WTC11 (cell line): ENCODE measurements at regions not wholly inside any gene's neighbourhood (a gene's known extent, or its start where the extent isn't known, plus 50 kb on each side); places are given as distances from the start of the nearest gene placed in this dataset.

Experiments
- ATAC-seq: fragments of 200-7000 bp; cut with Tn5 transposase; 2 replicates; pipeline ENCODE4 v1.10.0; 2021; ENCODE audit warnings: mild to moderate bottlenecking, moderate library complexity
- CTCF ChIA-PET: fragments of 300-600 bp; sonication (Branson Sonifier 250); formaldehyde crosslinking; loops from one replicate; lab custom pipeline; 2021; ENCODE audit warnings: antibody characterized with exemption; lab: Charles Lee
- POLR2A ChIA-PET: fragments of 350-600 bp; sonication (Branson Sonifier 250); formaldehyde crosslinking; loops from one replicate; lab custom pipeline; 2021; ENCODE audit warnings: antibody characterized with exemption; lab: Charles Lee
- DNase-seq: peaks from one replicate; pipeline ENCODE4 v3.0.0; 2021; ENCODE audit warnings: low spot score
- H3K27ac Mint-ChIP-seq: 2 replicates; pipeline ENCODE4 v1.8.0; 2021; ENCODE audit warnings: mixed read lengths
- H3K27me3 Mint-ChIP-seq: 2 replicates; pipeline ENCODE4 v1.8.0; 2021; ENCODE audit warnings: low read depth, mild to moderate bottlenecking, moderate library complexity, mixed read lengths
- H3K36me3 Mint-ChIP-seq: 2 replicates; pipeline ENCODE4 v1.8.0; 2021; ENCODE audit warnings: mixed read lengths
- H3K4me1 Mint-ChIP-seq: 2 replicates; pipeline ENCODE4 v1.8.0; 2022; ENCODE audit warnings: mixed read lengths
- H3K4me3 Mint-ChIP-seq: 2 replicates; pipeline ENCODE4 v1.8.0; 2021; ENCODE audit warnings: mild to moderate bottlenecking, moderate library complexity, mixed read lengths
- H3K9me3 Mint-ChIP-seq: 2 replicates; pipeline ENCODE4 v1.8.0; 2021; ENCODE audit warnings: mixed read lengths
- CREB1 ChIP-seq: sonication (generic); formaldehyde crosslinking; IDR thresholded peaks from 2 replicates; pipeline ENCODE4 v1.8.0; 2023; ENCODE audit warnings: mild to moderate bottlenecking, missing genetic modification reagents
- CREM ChIP-seq: sonication (generic); formaldehyde crosslinking; IDR thresholded peaks from 2 replicates; pipeline ENCODE4 v1.8.1; 2022; ENCODE audit warnings: mild to moderate bottlenecking, missing genetic modification reagents, moderate library complexity
- ETV6 ChIP-seq: sonication (generic); formaldehyde crosslinking; IDR thresholded peaks from 2 replicates; pipeline ENCODE4 v1.8.1; 2022; ENCODE audit warnings: mild to moderate bottlenecking, missing genetic modification reagents
- GTF2I ChIP-seq: fragments of 250-450 bp; sonication (Bioruptor Pico); conservative IDR thresholded peaks from 2 replicates; pipeline ENCODE4 v1.4.0; 2021; ENCODE audit warnings: mild to moderate bottlenecking
- HMGA2 ChIP-seq: fragments of 250-450 bp; sonication (Bioruptor Pico); IDR thresholded peaks from 2 replicates; pipeline ENCODE4 v1.4.0; 2021; ENCODE audit warnings: mild to moderate bottlenecking, moderate library complexity
- IRF2 ChIP-seq: sonication (generic); formaldehyde crosslinking; IDR thresholded peaks from 2 replicates; pipeline ENCODE4 v1.8.0; 2022; ENCODE audit warnings: low read depth, missing genetic modification reagents, borderline replicate concordance
- KAT7 ChIP-seq: sonication (generic); formaldehyde crosslinking; IDR thresholded peaks from 2 replicates; pipeline ENCODE4 v1.8.1; 2023; ENCODE audit warnings: missing genetic modification reagents, mild to moderate bottlenecking, borderline replicate concordance
- NFE2L1 ChIP-seq: sonication (generic); formaldehyde crosslinking; IDR thresholded peaks from 2 replicates; pipeline ENCODE4 v1.8.1; 2023; ENCODE audit warnings: missing genetic modification reagents
- NFYB ChIP-seq: sonication (generic); formaldehyde crosslinking; conservative IDR thresholded peaks from 2 replicates; pipeline ENCODE4 v1.8.0; 2022; ENCODE audit warnings: low read depth, missing genetic modification reagents
- NR2C2 ChIP-seq: sonication (generic); formaldehyde crosslinking; IDR thresholded peaks from 2 replicates; pipeline ENCODE4 v1.8.0; 2022; ENCODE audit warnings: mild to moderate bottlenecking, missing genetic modification reagents
- OVOL2 ChIP-seq: fragments of 250-450 bp; sonication (Bioruptor Pico); IDR thresholded peaks from 2 replicates; pipeline ENCODE4 v1.9.0; 2021; ENCODE audit warnings: mild to moderate bottlenecking, borderline replicate concordance
- PRRX2 ChIP-seq: fragments of 250-450 bp; sonication (Bioruptor Pico); IDR thresholded peaks from 2 replicates; pipeline ENCODE4 v1.8.0; 2021; ENCODE audit warnings: mild to moderate bottlenecking
- SMAD3 ChIP-seq: sonication (generic); formaldehyde crosslinking; IDR thresholded peaks from 2 replicates; pipeline ENCODE4 v1.8.0; 2022; ENCODE audit warnings: missing genetic modification reagents, mild to moderate bottlenecking, borderline replicate concordance
- STAT6 ChIP-seq: sonication (generic); formaldehyde crosslinking; conservative IDR thresholded peaks from 2 replicates; pipeline ENCODE4 v1.8.1; 2023; ENCODE audit warnings: mild to moderate bottlenecking, low read depth, missing genetic modification reagents, moderate library complexity
- TEAD4 ChIP-seq: sonication (generic); formaldehyde crosslinking; IDR thresholded peaks from 2 replicates; pipeline ENCODE4 v1.8.0; 2022; ENCODE audit warnings: mild to moderate bottlenecking, missing genetic modification reagents
- TP53 ChIP-seq: sonication (generic); formaldehyde crosslinking; IDR thresholded peaks from 2 replicates; pipeline ENCODE4 v1.8.1; 2023; ENCODE audit warnings: mild to moderate bottlenecking, missing genetic modification reagents
- USF1 ChIP-seq: sonication (generic); formaldehyde crosslinking; IDR thresholded peaks from 2 replicates; pipeline ENCODE4 v1.8.0; 2022; ENCODE audit warnings: mild to moderate bottlenecking, missing genetic modification reagents
- USF2 ChIP-seq: sonication (generic); formaldehyde crosslinking; IDR thresholded peaks from 2 replicates; pipeline ENCODE4 v1.8.1; 2023; ENCODE audit warnings: mild to moderate bottlenecking, missing genetic modification reagents, moderate library complexity
- ZNF121 ChIP-seq: sonication (generic); formaldehyde crosslinking; IDR thresholded peaks from 2 replicates; pipeline ENCODE4 v1.8.0; 2023; ENCODE audit warnings: missing genetic modification reagents
- ZNF281 ChIP-seq: sonication (generic); formaldehyde crosslinking; IDR thresholded peaks from 2 replicates; pipeline ENCODE4 v1.8.0; 2023; ENCODE audit warnings: mild to moderate bottlenecking, missing genetic modification reagents
- ZNF317 ChIP-seq: sonication (generic); formaldehyde crosslinking; IDR thresholded peaks from 2 replicates; pipeline ENCODE4 v1.8.1; 2023; ENCODE audit warnings: low read depth, mild to moderate bottlenecking, moderate library complexity, missing genetic modification reagents, borderline replicate concordance
- ZNF416 ChIP-seq: fragments of 250-450 bp; sonication (Bioruptor Pico); IDR thresholded peaks from 2 replicates; pipeline ENCODE4 v1.9.0; 2021; ENCODE audit warnings: mild to moderate bottlenecking, inconsistent platforms
- ZNF425 ChIP-seq: fragments of 250-450 bp; sonication (Bioruptor Pico); conservative IDR thresholded peaks from 2 replicates; pipeline ENCODE4 v1.9.0; 2021; ENCODE audit warnings: mild to moderate bottlenecking
- ZNF512 ChIP-seq: sonication (generic); formaldehyde crosslinking; IDR thresholded peaks from 2 replicates; pipeline ENCODE4 v1.8.1; 2022; ENCODE audit warnings: missing genetic modification reagents, borderline replicate concordance

- ATAC-seq: peak; percentile 18; the same call in 1 of the 2 replicates
- ChIA-PET CTCF (interaction anchor here (0.5 kb wide), 1 partner anchor 22 kb away, joined by 4 read pairs; no protein-coding TSS in a partner anchor), POLR2A (no interaction called here)
- H3K4me3 Mint-ChIP-seq: no peak overlapping the region
- TF ChIP-seq ZNF416 (no peak), ZNF281 (CRISPR knock-in tag) (no peak), GTF2I (CRISPR knock-in tag) (no peak), SMAD3 (CRISPR knock-in tag) (no peak), STAT6 (CRISPR knock-in tag) (no peak), ZNF512 (no peak), CREB1 (no peak), USF1 (CRISPR knock-in tag) (no peak), ETV6 (CRISPR knock-in tag) (no peak), ZNF317 (CRISPR knock-in tag) (no peak), USF2 (CRISPR knock-in tag) (no peak), KAT7 (CRISPR knock-in tag) (no peak), NFYB (CRISPR knock-in tag) (no peak), HMGA2 (CRISPR knock-in tag) (no peak)
- H3K9me3 Mint-ChIP-seq: peaks cover 14% of the 10 kb centered on the region
- DNase-seq: no peak
- H3K4me1 Mint-ChIP-seq: peaks cover 10% of the 10 kb centered on the region
- no peaks in the 10 kb centered on the region; the same call in 1 of the 2 replicates for H3K27me3 Mint-ChIP-seq
- H3K27ac Mint-ChIP-seq: no peak overlapping the region
- H3K36me3 Mint-ChIP-seq: peaks cover 9% of the 10 kb centered on the region
These were observed 75.5 kb upstream of the LHX5 start for GRCh38 chr12:113546916-113547863.

- Mint-ChIP-seq H3K27me3 (peaks cover 15% of the 10 kb centered on the region), H3K27ac (no peak overlapping the region), H3K4me3 (no peak overlapping the region), H3K36me3 (peaks cover 5% of the 10 kb centered on the region), H3K9me3 (peaks cover 23% of the 10 kb centered on the region), H3K4me1 (peaks cover 6% of the 10 kb centered on the region)
- ChIA-PET POLR2A (no interaction called here), CTCF (interaction anchor here (0.7 to 0.9 kb wide), 2 partner anchors 13 to 72 kb away, joined by 4 read pairs; no protein-coding TSS in a partner anchor)
- DNase-seq (no peak), ATAC-seq (no peak)
- TF ChIP-seq NFE2L1 (no peak), TP53 (CRISPR knock-in tag) (no peak), PRRX2 (CRISPR knock-in tag) (no peak), ZNF425 (no peak), IRF2 (CRISPR knock-in tag) (no peak), CREB1 (no peak), CREM (CRISPR knock-in tag) (no peak), HMGA2 (CRISPR knock-in tag) (no peak), NR2C2 (CRISPR knock-in tag) (no peak), KAT7 (CRISPR knock-in tag) (no peak), ZNF121 (no peak), TEAD4 (no peak), OVOL2 (no peak)
These were observed 66.0 kb upstream of the LHX5 start for GRCh38 chr12:113537751-113538087.
